Activated T-cell treated with anti-CD3 and anti-CD28 coated beads for 24 hours (primary cell): ENCODE measurements at regions not wholly inside any gene's neighbourhood (a gene's known extent, or its start where the extent isn't known, plus 50 kb on each side); places are given as distances from the start of the nearest gene placed in this dataset.

ENCODE experiments used
- DNase-seq: peaks from one replicate; pipeline ENCODE4 v3.0.0-alpha.2; 2020; ENCODE audit warnings: low read depth

- DNase-seq: no peak
Measured at GRCh38 chr18:41458376-41458775, 496.7 kb upstream of the PIK3C3 start.

- DNase-seq: no peak
Measured at GRCh38 chr18:41457765-41458326, 497.2 kb upstream of the PIK3C3 start.

GRCh38 chr18:41456831-41457230, 498.2 kb upstream of the PIK3C3 start:
- DNase-seq: no peak

GRCh38 chr18:41449612-41450011, 505.4 kb upstream of the PIK3C3 start:
- DNase-seq: no peak

GRCh38 chr18:41444943-41445342, 510.1 kb upstream of the PIK3C3 start:
- no peak for DNase-seq

GRCh38 chr18:41436772-41437171, 518.3 kb upstream of the PIK3C3 start:
- DNase-seq: no peak

GRCh38 chr18:41418598-41418997, 536.4 kb upstream of the PIK3C3 start:
- DNase-seq: no peak

GRCh38 chr18:41416044-41416443, 539.0 kb upstream of the PIK3C3 start:
- no peak for DNase-seq

- DNase-seq: no peak
Measured at GRCh38 chr18:41410006-41410405, 545.0 kb upstream of the PIK3C3 start.

- DNase-seq: no peak
Measured at GRCh38 chr18:41406834-41407233, 548.2 kb upstream of the PIK3C3 start.

- no peak for DNase-seq
Measured at GRCh38 chr18:41396861-41397260, 558.2 kb upstream of the PIK3C3 start.

GRCh38 chr18:41396211-41396610, 558.8 kb upstream of the PIK3C3 start:
- no peak for DNase-seq

- no peak for DNase-seq
Measured at GRCh38 chr18:41395695-41396094, 559.3 kb upstream of the PIK3C3 start.

GRCh38 chr18:41391616-41392595, 563.1 kb upstream of the PIK3C3 start:
- no peak for DNase-seq

- no peak for DNase-seq
Measured at GRCh38 chr18:41390309-41390708, 564.7 kb upstream of the PIK3C3 start.

GRCh38 chr18:41378598-41378997, 576.4 kb upstream of the PIK3C3 start:
- DNase-seq: no peak

- no peak for DNase-seq
Measured at GRCh38 chr18:41373612-41374011, 581.4 kb upstream of the PIK3C3 start.

GRCh38 chr18:41372046-41372665, 582.9 kb upstream of the PIK3C3 start:
- DNase-seq: no peak

- DNase-seq: no peak
Measured at GRCh38 chr18:41371156-41372045, 583.6 kb upstream of the PIK3C3 start.

- no peak for DNase-seq
Measured at GRCh38 chr18:41370740-41371139, 584.3 kb upstream of the PIK3C3 start.

- DNase-seq: no peak
Measured at GRCh38 chr18:41357708-41358107, 597.3 kb upstream of the PIK3C3 start.
